HEK293 (cell line): ENCODE measurements at regions not wholly inside any gene's neighbourhood (a gene's known extent, or its start where the extent isn't known, plus 50 kb on each side); places are given as distances from the start of the nearest gene placed in this dataset.

ENCODE experiments used
- CTCF ChIA-PET: fragments of 350-600 bp; formaldehyde crosslinking; extraction: SDS; loops from one replicate; lab custom pipeline; 2021; ENCODE audit warnings: antibody characterized with exemption; lab: Yijun Ruan, JAX
- POLR2A ChIA-PET: fragments of 300-600 bp; formaldehyde crosslinking; extraction: SDS; loops from one replicate; lab custom pipeline; 2020; ENCODE audit warnings: antibody characterized with exemption, inconsistent platforms; lab: Yijun Ruan, JAX
- H3K27ac ChIP-seq: fragments of 200-500 bp; sonication (Bioruptor generic); 2 replicates; pipeline ENCODE4 v1.5.1; 2014; ENCODE audit warnings: low read depth, low read length, control low read depth, inconsistent platforms; ENCODE audit errors: extremely low read depth
- H3K36me3 ChIP-seq, 2 experiments: fragments of 200-500 bp in 1 of 2; sonication (Bioruptor generic) in 1 of 2; 1 replicate in 1 of 2; 2 replicates in 1 of 2; pipeline ENCODE4 v1.5.1; 2014 to 2017; ENCODE audit warnings: inconsistent platforms in 2 of 2, low read length in 2 of 2; ENCODE audit not compliant: control insufficient read depth in 2 of 2, insufficient read depth in 1 of 2
- H3K4me1 ChIP-seq: fragments of 200-500 bp; sonication (Bioruptor generic); 2 replicates; pipeline ENCODE4 v1.5.1; 2014; ENCODE audit warnings: mild to moderate bottlenecking, low read length, inconsistent platforms; ENCODE audit not compliant: control insufficient read depth, insufficient read depth
- H3K4me3 ChIP-seq: 2 replicates; pipeline ENCODE4 v1.5.1; 2011; ENCODE audit warnings: low read depth, mild to moderate bottlenecking, control low read depth, low read length, moderate library complexity
- H3K9me3 ChIP-seq: fragments of 200-500 bp; sonication (Bioruptor generic); 2 replicates; pipeline ENCODE4 v1.5.1; 2014; ENCODE audit warnings: low read depth, low read length, inconsistent platforms; ENCODE audit not compliant: control insufficient read depth, insufficient read depth
- GLI2 ChIP-seq: fragments of 450-650 bp; formaldehyde crosslinking; IDR thresholded peaks from 2 replicates; pipeline ENCODE4; 2017; ENCODE audit warnings: missing biosample characterization, missing genetic modification characterization, low read depth, borderline replicate concordance
- KLF10 ChIP-seq: fragments of 450-650 bp; IDR thresholded peaks from 2 replicates; pipeline ENCODE4 v1.5.1; 2018; ENCODE audit warnings: missing biosample characterization, mild to moderate bottlenecking, missing genetic modification characterization
- OVOL3 ChIP-seq: fragments of 450-650 bp; formaldehyde crosslinking; IDR thresholded peaks from 2 replicates; pipeline ENCODE4 v1.5.1; 2016; ENCODE audit warnings: missing biosample characterization, missing genetic modification characterization
- RBAK ChIP-seq: fragments of 450-650 bp; formaldehyde crosslinking; IDR thresholded peaks from 2 replicates; pipeline ENCODE4 v1.5.1; 2016; ENCODE audit warnings: missing biosample characterization, missing genetic modification characterization
- SP2 ChIP-seq: fragments of 450-650 bp; formaldehyde crosslinking; IDR thresholded peaks from 2 replicates; pipeline ENCODE4 v1.5.1; 2016; ENCODE audit warnings: missing biosample characterization, missing genetic modification characterization
- SP7 ChIP-seq: fragments of 450-650 bp; formaldehyde crosslinking; IDR thresholded peaks from 2 replicates; pipeline ENCODE4 v1.5.1; 2016; ENCODE audit warnings: missing biosample characterization, missing genetic modification characterization
- ZEB2 ChIP-seq: fragments of 450-650 bp; formaldehyde crosslinking; IDR thresholded peaks from 2 replicates; pipeline ENCODE4 v1.5.1; 2016; ENCODE audit warnings: missing biosample characterization, missing genetic modification characterization
- ZFHX2 ChIP-seq: fragments of 450-650 bp; formaldehyde crosslinking; conservative IDR thresholded peaks from 2 replicates; pipeline ENCODE4 v1.5.1; 2016; ENCODE audit warnings: missing biosample characterization, missing genetic modification characterization
- ZNF133 ChIP-seq: fragments of 450-650 bp; formaldehyde crosslinking; IDR thresholded peaks from 2 replicates; pipeline ENCODE4 v1.5.1; 2016; ENCODE audit warnings: missing biosample characterization, missing genetic modification characterization
- ZNF169 ChIP-seq: fragments of 450-650 bp; formaldehyde crosslinking; IDR thresholded peaks from 2 replicates; pipeline ENCODE4 v1.5.1; 2016; ENCODE audit warnings: missing biosample characterization, missing genetic modification characterization
- ZNF184 ChIP-seq: fragments of 450-650 bp; IDR thresholded peaks from 2 replicates; pipeline ENCODE4 v1.5.1; 2018; ENCODE audit warnings: missing biosample characterization, mild to moderate bottlenecking, missing genetic modification characterization
- ZNF202 ChIP-seq: fragments of 450-650 bp; formaldehyde crosslinking; IDR thresholded peaks from 2 replicates; pipeline ENCODE4 v1.5.1; 2016; ENCODE audit warnings: missing biosample characterization, missing genetic modification characterization, borderline replicate concordance
- ZNF221 ChIP-seq: fragments of 450-650 bp; formaldehyde crosslinking; IDR thresholded peaks from 2 replicates; pipeline ENCODE4 v1.5.1; 2017; ENCODE audit warnings: missing biosample characterization, missing genetic modification characterization, borderline replicate concordance
- ZNF544 ChIP-seq: fragments of 450-650 bp; formaldehyde crosslinking; IDR thresholded peaks from 2 replicates; pipeline ENCODE4 v1.5.0; 2017; ENCODE audit warnings: missing biosample characterization, missing genetic modification characterization
- ZNF621 ChIP-seq: fragments of 450-650 bp; formaldehyde crosslinking; IDR thresholded peaks from 2 replicates; pipeline ENCODE4 v1.5.1; 2017; ENCODE audit warnings: missing biosample characterization, missing genetic modification characterization
- ZSCAN16 ChIP-seq: fragments of 450-650 bp; formaldehyde crosslinking; IDR thresholded peaks from 2 replicates; pipeline ENCODE4 v1.5.1; 2016; ENCODE audit warnings: missing biosample characterization, missing genetic modification characterization
- TF ChIP-seq, protein P1 (sequence below): fragments of 450-650 bp; formaldehyde crosslinking; IDR thresholded peaks from 2 replicates; pipeline ENCODE4 v1.5.1; 2016; ENCODE audit warnings: missing biosample characterization, missing genetic modification characterization
- TF ChIP-seq, protein P2 (sequence below): fragments of 450-650 bp; formaldehyde crosslinking; IDR thresholded peaks from 2 replicates; pipeline ENCODE4 v1.5.1; 2016; ENCODE audit warnings: missing biosample characterization, missing genetic modification characterization
- TF ChIP-seq, protein P3 (sequence below): fragments of 450-650 bp; formaldehyde crosslinking; IDR thresholded peaks from 2 replicates; pipeline ENCODE4 v1.5.1; 2016; ENCODE audit warnings: missing biosample characterization, missing genetic modification characterization
- TF ChIP-seq, protein P4 (sequence below): fragments of 450-650 bp; formaldehyde crosslinking; IDR thresholded peaks from 2 replicates; pipeline ENCODE4 v1.5.0; 2017; ENCODE audit warnings: missing biosample characterization, missing genetic modification characterization, borderline replicate concordance
- TF ChIP-seq, protein P5 (sequence below): fragments of 450-650 bp; formaldehyde crosslinking; IDR thresholded peaks from 2 replicates; pipeline ENCODE4 v1.5.1; 2016; ENCODE audit warnings: missing biosample characterization, missing genetic modification characterization

DNA sequence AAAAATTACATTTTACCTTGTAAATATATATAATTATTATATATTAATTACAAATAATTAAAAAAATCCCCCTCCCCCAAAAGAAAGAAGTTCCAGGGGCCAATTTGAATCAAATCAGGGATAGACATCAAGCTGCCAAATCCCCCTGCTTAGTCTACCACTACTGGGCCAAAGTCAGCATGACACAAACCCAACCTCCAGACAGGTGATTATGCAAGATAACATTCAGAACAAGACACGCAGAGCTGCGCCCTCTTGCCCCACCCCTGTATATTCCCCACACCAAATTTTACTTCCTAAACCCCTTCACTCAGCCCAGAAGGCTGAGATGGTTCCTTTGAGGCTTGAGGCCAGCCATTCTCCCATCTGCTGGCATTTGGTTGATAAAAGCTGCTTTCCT is 2059.1 kb upstream of the CDH6 start:
- Histone ChIP-seq H3K27ac (no peak overlapping the region), H3K36me3 (no peaks in the 10 kb centered on the region), H3K4me1 (no peaks in the 10 kb centered on the region), H3K4me3 (no peak overlapping the region), H3K9me3 (no peaks in the 10 kb centered on the region)
- POLR2A ChIA-PET = no interaction called here
- no peak for TF ChIP-seq ZNF202 (tag by site-specific recombination)
- no peak for TF ChIP-seq ZNF169 (tag by site-specific recombination)
- no peak for TF ChIP-seq ZNF133 (tag by site-specific recombination)
- TF ChIP-seq OVOL3 (tag by site-specific recombination) = no peak
- TF ChIP-seq, protein P1, sequence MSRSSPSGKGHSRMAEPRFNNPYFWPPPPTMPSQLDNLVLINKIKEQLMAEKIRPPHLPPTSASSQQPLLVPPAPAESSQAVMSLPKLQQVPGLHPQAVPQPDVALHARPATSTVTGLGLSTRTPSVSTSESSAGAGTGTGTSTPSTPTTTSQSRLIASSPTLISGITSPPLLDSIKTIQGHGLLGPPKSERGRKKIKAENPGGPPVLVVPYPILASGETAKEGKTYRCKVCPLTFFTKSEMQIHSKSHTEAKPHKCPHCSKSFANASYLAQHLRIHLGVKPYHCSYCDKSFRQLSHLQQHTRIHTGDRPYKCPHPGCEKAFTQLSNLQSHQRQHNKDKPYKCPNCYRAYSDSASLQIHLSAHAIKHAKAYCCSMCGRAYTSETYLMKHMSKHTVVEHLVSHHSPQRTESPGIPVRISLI (tag by site-specific recombination) = no peak
- no peak for TF ChIP-seq RBAK
- TF ChIP-seq ZNF544 (tag by site-specific recombination) = no peak
- TF ChIP-seq GLI2 (tag by site-specific recombination) = no peak
- TF ChIP-seq SP7 (tag by site-specific recombination) = no peak
- TF ChIP-seq ZNF184 = no peak
- no peak for TF ChIP-seq ZNF221 (tag by site-specific recombination)
- TF ChIP-seq ZFHX2 = no peak
- no peak for TF ChIP-seq ZEB2 (tag by site-specific recombination)
- TF ChIP-seq, protein P2, sequence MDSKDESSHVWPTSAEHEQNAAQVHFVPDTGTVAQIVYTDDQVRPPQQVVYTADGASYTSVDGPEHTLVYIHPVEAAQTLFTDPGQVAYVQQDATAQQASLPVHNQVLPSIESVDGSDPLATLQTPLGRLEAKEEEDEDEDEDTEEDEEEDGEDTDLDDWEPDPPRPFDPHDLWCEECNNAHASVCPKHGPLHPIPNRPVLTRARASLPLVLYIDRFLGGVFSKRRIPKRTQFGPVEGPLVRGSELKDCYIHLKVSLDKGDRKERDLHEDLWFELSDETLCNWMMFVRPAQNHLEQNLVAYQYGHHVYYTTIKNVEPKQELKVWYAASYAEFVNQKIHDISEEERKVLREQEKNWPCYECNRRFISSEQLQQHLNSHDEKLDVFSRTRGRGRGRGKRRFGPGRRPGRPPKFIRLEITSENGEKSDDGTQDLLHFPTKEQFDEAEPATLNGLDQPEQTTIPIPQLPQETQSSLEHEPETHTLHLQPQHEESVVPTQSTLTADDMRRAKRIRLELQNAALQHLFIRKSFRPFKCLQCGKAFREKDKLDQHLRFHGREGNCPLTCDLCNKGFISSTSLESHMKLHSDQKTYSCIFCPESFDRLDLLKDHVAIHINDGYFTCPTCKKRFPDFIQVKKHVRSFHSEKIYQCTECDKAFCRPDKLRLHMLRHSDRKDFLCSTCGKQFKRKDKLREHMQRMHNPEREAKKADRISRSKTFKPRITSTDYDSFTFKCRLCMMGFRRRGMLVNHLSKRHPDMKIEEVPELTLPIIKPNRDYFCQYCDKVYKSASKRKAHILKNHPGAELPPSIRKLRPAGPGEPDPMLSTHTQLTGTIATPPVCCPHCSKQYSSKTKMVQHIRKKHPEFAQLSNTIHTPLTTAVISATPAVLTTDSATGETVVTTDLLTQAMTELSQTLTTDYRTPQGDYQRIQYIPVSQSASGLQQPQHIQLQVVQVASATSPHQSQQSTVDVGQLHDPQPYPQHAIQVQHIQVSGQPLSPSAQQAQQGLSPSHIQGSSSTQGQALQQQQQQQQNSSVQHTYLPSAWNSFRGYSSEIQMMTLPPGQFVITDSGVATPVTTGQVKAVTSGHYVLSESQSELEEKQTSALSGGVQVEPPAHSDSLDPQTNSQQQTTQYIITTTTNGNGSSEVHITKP = no peak
- TF ChIP-seq KLF10 = no peak
- TF ChIP-seq SP2 = no peak
- TF ChIP-seq ZSCAN16 = no peak
- TF ChIP-seq ZNF621 (tag by site-specific recombination) = no peak
- TF ChIP-seq, protein P3, sequence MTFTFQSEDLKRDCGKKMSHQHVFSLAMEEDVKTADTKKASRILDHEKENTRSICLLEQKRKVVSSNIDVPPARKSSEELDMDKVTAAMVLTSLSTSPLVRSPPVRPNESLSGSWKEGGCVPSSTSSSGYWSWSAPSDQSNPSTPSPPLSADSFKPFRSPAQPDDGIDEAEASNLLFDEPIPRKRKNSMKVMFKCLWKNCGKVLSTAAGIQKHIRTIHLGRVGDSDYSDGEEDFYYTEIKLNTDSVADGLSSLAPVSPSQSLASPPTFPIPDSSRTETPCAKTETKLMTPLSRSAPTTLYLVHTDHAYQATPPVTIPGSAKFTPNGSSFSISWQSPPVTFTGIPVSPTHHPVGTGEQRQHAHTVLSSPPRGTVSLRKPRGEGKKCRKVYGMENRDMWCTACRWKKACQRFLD (tag by site-specific recombination) = no peak
- TF ChIP-seq, all 188 proteins: peak for 0
- CTCF ChIA-PET = interaction anchor here (0.7 kb wide), 1 partner anchor 1913 kb away, joined by 4 read pairs; no protein-coding TSS in a partner anchor

DNA sequence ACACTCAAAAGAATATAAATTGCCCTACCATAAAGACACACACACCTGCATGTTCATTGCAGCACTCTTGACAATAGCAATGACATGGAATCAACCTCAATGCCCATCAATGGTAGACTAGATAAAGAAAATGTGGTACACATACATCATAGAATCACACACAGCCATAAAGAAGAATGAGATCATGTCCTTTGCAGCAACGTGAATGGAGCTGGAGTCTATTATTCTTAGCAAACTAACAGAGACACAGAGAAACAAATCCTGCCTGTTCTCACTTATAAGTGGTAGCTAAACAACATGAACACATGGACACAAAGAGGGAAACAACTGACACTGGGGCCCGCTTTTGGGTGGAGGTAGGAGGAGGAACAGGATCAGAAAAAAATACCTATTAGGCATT is 2062.2 kb upstream of the CDH6 start:
- Histone ChIP-seq H3K9me3 (no peaks in the 10 kb centered on the region), H3K4me3 (no peak overlapping the region), H3K27ac (no peak overlapping the region), H3K4me1 (no peaks in the 10 kb centered on the region), H3K36me3 (no peaks in the 10 kb centered on the region)
- ChIA-PET CTCF (no interaction called here), POLR2A (no interaction called here)
- TF ChIP-seq, protein P4, sequence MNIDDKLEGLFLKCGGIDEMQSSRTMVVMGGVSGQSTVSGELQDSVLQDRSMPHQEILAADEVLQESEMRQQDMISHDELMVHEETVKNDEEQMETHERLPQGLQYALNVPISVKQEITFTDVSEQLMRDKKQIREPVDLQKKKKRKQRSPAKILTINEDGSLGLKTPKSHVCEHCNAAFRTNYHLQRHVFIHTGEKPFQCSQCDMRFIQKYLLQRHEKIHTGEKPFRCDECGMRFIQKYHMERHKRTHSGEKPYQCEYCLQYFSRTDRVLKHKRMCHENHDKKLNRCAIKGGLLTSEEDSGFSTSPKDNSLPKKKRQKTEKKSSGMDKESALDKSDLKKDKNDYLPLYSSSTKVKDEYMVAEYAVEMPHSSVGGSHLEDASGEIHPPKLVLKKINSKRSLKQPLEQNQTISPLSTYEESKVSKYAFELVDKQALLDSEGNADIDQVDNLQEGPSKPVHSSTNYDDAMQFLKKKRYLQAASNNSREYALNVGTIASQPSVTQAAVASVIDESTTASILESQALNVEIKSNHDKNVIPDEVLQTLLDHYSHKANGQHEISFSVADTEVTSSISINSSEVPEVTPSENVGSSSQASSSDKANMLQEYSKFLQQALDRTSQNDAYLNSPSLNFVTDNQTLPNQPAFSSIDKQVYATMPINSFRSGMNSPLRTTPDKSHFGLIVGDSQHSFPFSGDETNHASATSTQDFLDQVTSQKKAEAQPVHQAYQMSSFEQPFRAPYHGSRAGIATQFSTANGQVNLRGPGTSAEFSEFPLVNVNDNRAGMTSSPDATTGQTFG (tag by site-specific recombination) = no peak
- no peak for TF ChIP-seq ZNF621 (tag by site-specific recombination)
- TF ChIP-seq, protein P5, sequence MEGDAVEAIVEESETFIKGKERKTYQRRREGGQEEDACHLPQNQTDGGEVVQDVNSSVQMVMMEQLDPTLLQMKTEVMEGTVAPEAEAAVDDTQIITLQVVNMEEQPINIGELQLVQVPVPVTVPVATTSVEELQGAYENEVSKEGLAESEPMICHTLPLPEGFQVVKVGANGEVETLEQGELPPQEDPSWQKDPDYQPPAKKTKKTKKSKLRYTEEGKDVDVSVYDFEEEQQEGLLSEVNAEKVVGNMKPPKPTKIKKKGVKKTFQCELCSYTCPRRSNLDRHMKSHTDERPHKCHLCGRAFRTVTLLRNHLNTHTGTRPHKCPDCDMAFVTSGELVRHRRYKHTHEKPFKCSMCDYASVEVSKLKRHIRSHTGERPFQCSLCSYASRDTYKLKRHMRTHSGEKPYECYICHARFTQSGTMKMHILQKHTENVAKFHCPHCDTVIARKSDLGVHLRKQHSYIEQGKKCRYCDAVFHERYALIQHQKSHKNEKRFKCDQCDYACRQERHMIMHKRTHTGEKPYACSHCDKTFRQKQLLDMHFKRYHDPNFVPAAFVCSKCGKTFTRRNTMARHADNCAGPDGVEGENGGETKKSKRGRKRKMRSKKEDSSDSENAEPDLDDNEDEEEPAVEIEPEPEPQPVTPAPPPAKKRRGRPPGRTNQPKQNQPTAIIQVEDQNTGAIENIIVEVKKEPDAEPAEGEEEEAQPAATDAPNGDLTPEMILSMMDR = no peak
